IMR-90 (cell line): ENCODE measurements at regions not wholly inside any gene's neighbourhood (a gene's known extent, or its start where the extent isn't known, plus 50 kb on each side); places are given as distances from the start of the nearest gene placed in this dataset.

Source experiments
- ATAC-seq: fragments of 200-7000 bp; cut with Tn5 transposase; 2 replicates; pipeline ENCODE4 v1.9.1; 2020; ENCODE audit warnings: low read depth, mild to moderate bottlenecking, moderate library complexity
- BruUV-seq: library from RNA; stranded (reverse); fragments of 400-500 nt; replicated peaks from 2 replicates; lab custom pipeline; 2021; lab: Mats Ljungman, UMichigan
- CTCF ChIA-PET: fragments of 300-600 bp; formaldehyde crosslinking; extraction: SDS; loops from one replicate; lab custom pipeline; 2021; ENCODE audit warnings: antibody characterized with exemption; lab: Yijun Ruan, JAX
- POLR2A ChIA-PET: fragments of 300-600 bp; sonication (Branson Sonifier 250); formaldehyde crosslinking; loops from one replicate; lab custom pipeline; 2022; ENCODE audit warnings: antibody characterized with exemption; ENCODE audit not compliant: unreplicated experiment; lab: Charles Lee
- DNase-seq: peaks from one replicate; pipeline ENCODE4 v3.0.0; 2013
- H2AFZ ChIP-seq: replicated peaks from 2 replicates; pipeline ENCODE3; 2013; ENCODE audit warnings: low read length, mild to moderate bottlenecking; ENCODE audit not compliant: poor library complexity
- H2AK5ac ChIP-seq: 2 replicates; pipeline ENCODE4 v1.6.1; 2013; ENCODE audit warnings: low read depth, low read length, inconsistent platforms
- H2AK9ac ChIP-seq: replicated peaks from 2 replicates; pipeline ENCODE3; 2013; ENCODE audit warnings: mild to moderate bottlenecking, low read depth, low read length, moderate library complexity; ENCODE audit not compliant: poor library complexity
- H2BK120ac ChIP-seq: 2 replicates; pipeline ENCODE4 v1.6.1; 2013; ENCODE audit warnings: low read depth, low read length, inconsistent platforms
- H2BK15ac ChIP-seq: 3 replicates; pipeline ENCODE4 v1.6.1; 2013; ENCODE audit warnings: low read depth, low read length, inconsistent platforms
- H2BK20ac ChIP-seq: 2 replicates; pipeline ENCODE4 v1.6.1; 2013; ENCODE audit warnings: low read depth, mild to moderate bottlenecking, inconsistent platforms, low read length, moderate library complexity
- H2BK5ac ChIP-seq: 2 replicates; pipeline ENCODE4 v1.6.1; 2013; ENCODE audit warnings: mild to moderate bottlenecking, low read depth, low read length, inconsistent platforms; ENCODE audit not compliant: poor library complexity, severe bottlenecking
- H3K14ac ChIP-seq: replicated peaks from 2 replicates; pipeline ENCODE4 v1.6.1; 2013; ENCODE audit warnings: low read depth, low read length, inconsistent platforms
- H3K18ac ChIP-seq: 2 replicates; pipeline ENCODE4 v1.6.1; 2013; ENCODE audit warnings: low read depth, low read length, control low read depth
- H3K23ac ChIP-seq: 2 replicates; pipeline ENCODE4 v1.6.1; 2013; ENCODE audit warnings: low read depth, low read length, inconsistent platforms
- H3K27ac ChIP-seq: 2 replicates; pipeline ENCODE4 v1.5.1; 2013; ENCODE audit warnings: mild to moderate bottlenecking, control low read depth, low read length; ENCODE audit not compliant: insufficient read depth
- H3K27me3 ChIP-seq: 2 replicates; pipeline ENCODE4 v1.6.1; 2013; ENCODE audit warnings: low read length; ENCODE audit not compliant: control insufficient read depth, insufficient read depth
- H3K36me3 ChIP-seq: 2 replicates; pipeline ENCODE4 v1.6.1; 2013; ENCODE audit warnings: low read length, mixed read lengths; ENCODE audit not compliant: control insufficient read depth, insufficient read depth
- H3K4ac ChIP-seq: 2 replicates; pipeline ENCODE4 v1.6.1; 2013; ENCODE audit warnings: low read depth, low read length, inconsistent platforms
- H3K4me1 ChIP-seq: 2 replicates; pipeline ENCODE4 v1.6.1; 2013; ENCODE audit warnings: low read length, mixed read lengths; ENCODE audit not compliant: control insufficient read depth, insufficient read depth
- H3K4me2 ChIP-seq: 2 replicates; pipeline ENCODE4 v1.6.1; 2013; ENCODE audit warnings: low read depth, mild to moderate bottlenecking, control low read depth, low read length, moderate library complexity
- H3K4me3 ChIP-seq: 2 replicates; pipeline ENCODE4 v1.5.1; 2013; ENCODE audit warnings: low read depth, mild to moderate bottlenecking, control low read depth, low read length, moderate library complexity; ENCODE audit not compliant: insufficient read depth
- H3K56ac ChIP-seq: 2 replicates; pipeline ENCODE4 v1.6.1; 2013; ENCODE audit warnings: low read length, inconsistent platforms; ENCODE audit not compliant: insufficient read depth; ENCODE audit errors: extremely low read depth
- H3K79me1 ChIP-seq, 2 experiments: 2 replicates each; pipeline ENCODE4 v1.6.1; 2013; ENCODE audit warnings: low read length in 2 of 2, inconsistent platforms in 1 of 2, low read depth in 1 of 2
- H3K9ac ChIP-seq: 2 replicates; pipeline ENCODE4 v1.6.1; 2013; ENCODE audit warnings: low read depth, low read length, control low read depth
- H3K9me1 ChIP-seq: 2 replicates; pipeline ENCODE4 v1.6.1; 2013; ENCODE audit warnings: low read length, inconsistent platforms; ENCODE audit not compliant: insufficient read depth
- H3K9me3 ChIP-seq: 2 replicates; pipeline ENCODE4 v1.6.1; 2013; ENCODE audit warnings: low read length; ENCODE audit not compliant: control insufficient read depth, insufficient read depth
- H4K20me1 ChIP-seq: 2 replicates; pipeline ENCODE4 v1.6.1; 2013; ENCODE audit warnings: low read length, inconsistent platforms; ENCODE audit not compliant: insufficient read depth
- H4K5ac ChIP-seq: 2 replicates; pipeline ENCODE4 v1.6.1; 2013; ENCODE audit warnings: mild to moderate bottlenecking, low read depth, low read length, control low read depth
- H4K8ac ChIP-seq, 2 experiments: 2 replicates each; pipeline ENCODE4 v1.6.1; 2013; ENCODE audit warnings: low read depth in 2 of 2, low read length in 2 of 2, control low read depth in 1 of 2, inconsistent platforms in 1 of 2
- H4K91ac ChIP-seq: 2 replicates; pipeline ENCODE4 v1.6.1; 2013; ENCODE audit warnings: low read depth, low read length, inconsistent platforms; ENCODE audit not compliant: insufficient read depth
- BHLHE40 ChIP-seq: fragments of 150-350 bp; IDR thresholded peaks from 2 replicates; pipeline ENCODE4 v1.6.1; 2016; ENCODE audit warnings: mild to moderate bottlenecking, low read depth, low read length
- CEBPB ChIP-seq: IDR thresholded peaks from 2 replicates; pipeline ENCODE4 v1.6.1; 2012; ENCODE audit warnings: low read depth, low read length, improper control_type of control experiment
- CHD1 ChIP-seq: IDR thresholded peaks from 2 replicates; pipeline ENCODE4 v1.6.1; 2012; ENCODE audit warnings: low read depth, low read length, improper control_type of control experiment
- CTCF ChIP-seq: conservative IDR thresholded peaks from 2 replicates; pipeline ENCODE4 v1.5.1; 2012; ENCODE audit warnings: mild to moderate bottlenecking, low read depth, low read length, improper control_type of control experiment
- FOS ChIP-seq: fragments of 150-350 bp; IDR thresholded peaks from 2 replicates; pipeline ENCODE4 v1.6.1; 2016; ENCODE audit warnings: low read depth, low read length
- MAFK ChIP-seq: IDR thresholded peaks from 2 replicates; pipeline ENCODE4 v1.6.1; 2012; ENCODE audit warnings: low read depth, low read length, improper control_type of control experiment
- MAZ ChIP-seq: IDR thresholded peaks from 2 replicates; pipeline ENCODE4 v1.6.1; 2012; ENCODE audit warnings: low read depth, mild to moderate bottlenecking, low read length, improper control_type of control experiment, moderate library complexity, borderline replicate concordance
- MXI1 ChIP-seq: IDR thresholded peaks from 2 replicates; pipeline ENCODE4 v1.6.1; 2012; ENCODE audit warnings: low read depth, mild to moderate bottlenecking, low read length, moderate library complexity, borderline replicate concordance
- NFE2L2 ChIP-seq: fragments of 150-350 bp; IDR thresholded peaks from 2 replicates; pipeline ENCODE4 v1.6.1; 2016; ENCODE audit warnings: low read depth, mild to moderate bottlenecking, low read length
- POLR2A ChIP-seq: IDR thresholded peaks from 2 replicates; pipeline ENCODE4 v1.6.1; 2012; ENCODE audit warnings: mild to moderate bottlenecking, low read depth, low read length
- RAD21 ChIP-seq: IDR thresholded peaks from 2 replicates; pipeline ENCODE4 v1.6.1; 2012; ENCODE audit warnings: low read length, improper control_type of control experiment
- RCOR1 ChIP-seq: IDR thresholded peaks from 2 replicates; pipeline ENCODE4 v1.6.1; 2012; ENCODE audit warnings: mild to moderate bottlenecking, low read length, improper control_type of control experiment; ENCODE audit not compliant: insufficient replicate concordance
- RFX5 ChIP-seq: IDR thresholded peaks from 2 replicates; pipeline ENCODE4 v1.8.0; 2012; ENCODE audit warnings: low read depth, mild to moderate bottlenecking, low read length, moderate library complexity
- SMC3 ChIP-seq: fragments of 150-350 bp; IDR thresholded peaks from 2 replicates; pipeline ENCODE4 v1.6.1; 2016; ENCODE audit warnings: low read depth, mild to moderate bottlenecking, antibody characterized with exemption, low read length, moderate library complexity
- USF2 ChIP-seq: fragments of 150-350 bp; IDR thresholded peaks from 2 replicates; pipeline ENCODE4 v1.6.1; 2017; ENCODE audit warnings: mild to moderate bottlenecking, antibody characterized with exemption, low read length, low read depth
- WGBS, 2 experiments: methylation state at CpG; one replicate each; pipeline versions ENCODE4 v1.1.5 to v1.1.7; 2013; ENCODE audit warnings: missing lambda C conversion rate in 2 of 2; ENCODE audit not compliant: insufficient read length in 1 of 2; ENCODE audit errors: extremely low coverage in 2 of 2; 5-methylcytosine and 5-hydroxymethylcytosine counted together
- dilution Hi-C: fragments of 300-500 bp; cut with HindIII; formaldehyde crosslinking; loops from one replicate; pipeline ENCODE4 v1.14.3; 2018; ENCODE audit warnings: low sequenced_read_pairs; ENCODE audit not compliant: unreplicated experiment
- in situ Hi-C: fragments of 300-500 bp; cut with MboI; formaldehyde crosslinking; loops from 3 replicates; pipeline ENCODE4 v1.14.3; 2019; ENCODE audit warnings: low sequenced_read_pairs, inconsistent platforms, mixed read lengths
- intact Hi-C: fragments of 100-400 bp; cut with micrococcal nuclease; formaldehyde crosslinking; loops from 2 replicates; pipeline ENCODE4 v1.10.0; 2022

GRCh38 chr7:17070231-17070708 lies 188.5 kb upstream of the AGR3 start:
- no peak overlapping the region for H2AK5ac ChIP-seq
- no peak overlapping the region for H3K9ac ChIP-seq
- dilution Hi-C loops: no loop called here
- H3K23ac ChIP-seq: no peak overlapping the region
- no peak overlapping the region for H3K27ac ChIP-seq
- H3K36me3 ChIP-seq: no peaks in the 10 kb centered on the region
- H3K56ac ChIP-seq: no peak overlapping the region
- no peaks in the 10 kb centered on the region for H3K79me1 ChIP-seq
- H2BK5ac ChIP-seq: no peak overlapping the region
- ATAC-seq (no peak), DNase-seq (no peak)
- no peak overlapping the region for H2AK9ac ChIP-seq
- no peak overlapping the region for H2AFZ ChIP-seq
- H3K9me3 ChIP-seq: no peaks in the 10 kb centered on the region
- no TSS peak for BruUV-seq
- POLR2A ChIA-PET: no interaction called here
- no peak overlapping the region for H3K14ac ChIP-seq
- no peak overlapping the region for H4K91ac ChIP-seq
- in situ Hi-C loops: no loop called here
- H2BK15ac ChIP-seq: no peak overlapping the region
- H4K8ac ChIP-seq: no peak overlapping the region
- no peak for TF ChIP-seq RFX5
- TF ChIP-seq SMC3: no peak
- TF ChIP-seq CTCF: no peak
- no peak for TF ChIP-seq CEBPB
- no peak for TF ChIP-seq RAD21
- TF ChIP-seq RCOR1: no peak
- no peak for TF ChIP-seq MAFK
- TF ChIP-seq POLR2A: no peak
- no peak for TF ChIP-seq USF2
- TF ChIP-seq BHLHE40: no peak
- TF ChIP-seq MXI1: no peak
- TF ChIP-seq NFE2L2: no peak
- no peak for TF ChIP-seq MAZ
- TF ChIP-seq FOS: no peak
- no peak for TF ChIP-seq CHD1
- H3K4me2 ChIP-seq: no peak overlapping the region
- H2BK120ac ChIP-seq: no peak overlapping the region
- WGBS, 2 experiments: no CpG with 5 or more reads among the region's 1 CpG
- H3K4me3 ChIP-seq: no peak overlapping the region
- no peak overlapping the region for H4K5ac ChIP-seq
- no peaks in the 10 kb centered on the region for H4K20me1 ChIP-seq
- H3K4me1 ChIP-seq: no peaks in the 10 kb centered on the region
- intact Hi-C loops: no loop called here
- H3K27me3 ChIP-seq: no peaks in the 10 kb centered on the region
- H3K4ac ChIP-seq: no peak overlapping the region
- no peak overlapping the region for H2BK20ac ChIP-seq
- CTCF ChIA-PET: interaction anchor here (0.5 kb wide), 1 partner anchor 14 kb away, joined by 3 read pairs; no protein-coding TSS in a partner anchor
- H3K9me1 ChIP-seq: no peaks in the 10 kb centered on the region
- H3K18ac ChIP-seq: no peak overlapping the region
